AG04449 (cell line): ENCODE measurements at regions not wholly inside any gene's neighbourhood (a gene's known extent, or its start where the extent isn't known, plus 50 kb on each side); places are given as distances from the start of the nearest gene placed in this dataset.

ENCODE experiments used
- CTCF ChIA-PET: fragments of 350-600 bp; formaldehyde crosslinking; extraction: SDS; loops from one replicate; lab custom pipeline; 2021; ENCODE audit warnings: antibody characterized with exemption; lab: Yijun Ruan, JAX
- POLR2A ChIA-PET: fragments of 400-600, 350-600 bp; formaldehyde crosslinking; extraction: SDS; loops from one replicate; lab custom pipeline; 2020; ENCODE audit warnings: antibody characterized with exemption, inconsistent platforms; lab: Yijun Ruan, JAX
- DNase-seq: peaks from one replicate; pipeline ENCODE4 v3.0.0-alpha.2; 2010; ENCODE audit warnings: low read depth, low spot score
- H3K4me3 ChIP-seq: 2 replicates; pipeline ENCODE4 v1.5.1; 2011; ENCODE audit warnings: low read depth, mild to moderate bottlenecking, control low read depth, low read length
- CTCF ChIP-seq: IDR thresholded peaks from one replicate; pipeline ENCODE4 v1.5.1; 2011; ENCODE audit warnings: mild to moderate bottlenecking, moderate library complexity, low read length, control low read depth, inconsistent platforms; ENCODE audit not compliant: insufficient read depth; ENCODE audit errors: missing control alignments

GRCh38 chr17:54807331-54807730 is 93.3 kb upstream of the TOM1L1 start:
- no peak for DNase-seq
- ChIA-PET POLR2A (no interaction called here), CTCF (no interaction called here)
- H3K4me3 ChIP-seq: no peak overlapping the region
- TF ChIP-seq CTCF: no peak

- DNase-seq: no peak
- TF ChIP-seq CTCF: no peak
- no peak overlapping the region for H3K4me3 ChIP-seq
- CTCF ChIA-PET: no interaction called here
- POLR2A ChIA-PET: no interaction called here
Observed at GRCh38 chr17:54813896-54814295, 86.8 kb upstream of the TOM1L1 start.

- DNase-seq: no peak
- H3K4me3 ChIP-seq: no peak overlapping the region
- no peak for TF ChIP-seq CTCF
- POLR2A ChIA-PET: no interaction called here
- CTCF ChIA-PET: no interaction called here
Observed at GRCh38 chr17:54814371-54814770, 86.3 kb upstream of the TOM1L1 start.

GRCh38 chr17:54834086-54834485 is 66.6 kb upstream of the TOM1L1 start:
- CTCF ChIA-PET: no interaction called here
- H3K4me3 ChIP-seq: no peak overlapping the region
- no peak for TF ChIP-seq CTCF
- POLR2A ChIA-PET: no interaction called here
- DNase-seq: no peak

GRCh38 chr17:54835015-54835414 is 65.6 kb upstream of the TOM1L1 start:
- POLR2A ChIA-PET: no interaction called here
- no peak for DNase-seq
- CTCF ChIA-PET: no interaction called here
- TF ChIP-seq CTCF: no peak
- H3K4me3 ChIP-seq: no peak overlapping the region

GRCh38 chr17:54836723-54837462 is 63.8 kb upstream of the TOM1L1 start:
- DNase-seq: no peak
- POLR2A ChIA-PET: no interaction called here
- CTCF ChIA-PET: no interaction called here
- no peak for TF ChIP-seq CTCF
- no peak overlapping the region for H3K4me3 ChIP-seq
